GM21723 (cell line): ENCODE measurements at regions not wholly inside any gene's neighbourhood (a gene's known extent, or its start where the extent isn't known, plus 50 kb on each side); places are given as distances from the start of the nearest gene placed in this dataset.

ENCODE experiments used
- ATAC-seq: cut with Tn5 transposase; IDR thresholded peaks from one replicate; pipeline ENCODE4 v1.9.1; 2021; ENCODE audit warnings: mild to moderate bottlenecking, moderate library complexity; ENCODE audit not compliant: unreplicated experiment

DNA sequence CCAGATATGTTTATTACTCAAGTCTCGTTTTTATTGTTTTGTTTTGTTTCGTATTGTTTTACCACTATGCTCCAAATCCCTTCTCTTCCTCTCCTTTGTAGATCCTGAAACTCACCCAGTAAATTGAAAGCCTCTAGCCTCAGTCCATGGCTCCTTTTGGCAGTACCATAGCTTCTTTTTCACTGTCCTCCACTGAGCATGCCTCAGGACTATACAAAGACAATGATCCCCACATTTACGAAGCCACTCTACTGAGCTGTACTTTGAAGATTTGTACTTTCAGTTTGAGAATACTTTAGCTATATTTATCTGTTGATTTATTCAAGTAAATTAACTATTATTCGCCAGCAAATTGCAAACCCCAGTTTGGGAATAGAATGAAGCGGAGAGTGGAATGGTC is 159.1 kb upstream of the SLITRK3 start:
- no peak for ATAC-seq

DNA sequence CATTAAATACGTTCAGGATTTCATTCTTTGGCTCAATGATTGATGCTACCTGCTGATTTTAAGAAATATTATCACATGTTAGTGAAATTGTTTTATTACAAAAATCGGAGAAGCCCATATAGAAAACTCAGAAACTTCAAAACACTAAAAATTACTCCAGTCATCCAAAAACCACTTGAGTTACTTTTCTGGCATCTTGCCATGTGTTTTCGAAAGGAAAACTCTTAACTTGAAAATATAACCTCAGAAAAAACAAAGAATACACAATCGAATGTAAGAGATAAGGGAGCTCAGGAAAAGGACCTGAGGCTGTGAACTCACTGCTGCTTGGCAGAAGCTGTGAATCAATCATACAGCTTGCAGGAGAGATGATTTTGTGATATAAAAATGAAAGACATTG is 151.3 kb upstream of the SLITRK3 start:
- ATAC-seq: no peak

DNA sequence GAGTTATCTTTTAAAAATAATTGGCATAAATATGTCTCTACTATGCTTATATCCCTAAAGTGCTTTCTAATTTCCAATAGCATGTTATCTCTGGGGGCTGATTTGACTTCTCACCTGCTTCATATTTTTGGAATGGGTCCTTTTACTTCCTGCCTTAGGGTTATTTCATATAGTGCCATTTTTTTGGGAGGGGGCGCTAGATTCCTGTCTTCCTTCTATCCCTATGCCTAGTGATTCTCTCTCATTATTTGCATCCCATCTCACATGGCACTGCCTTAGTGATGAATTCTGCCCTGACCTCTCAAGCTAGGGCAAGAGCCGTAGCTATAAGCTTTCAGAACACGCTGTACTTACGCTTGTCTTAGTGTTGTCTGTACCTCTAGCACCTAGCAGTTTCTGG is 150.3 kb upstream of the SLITRK3 start:
- ATAC-seq: no peak

DNA sequence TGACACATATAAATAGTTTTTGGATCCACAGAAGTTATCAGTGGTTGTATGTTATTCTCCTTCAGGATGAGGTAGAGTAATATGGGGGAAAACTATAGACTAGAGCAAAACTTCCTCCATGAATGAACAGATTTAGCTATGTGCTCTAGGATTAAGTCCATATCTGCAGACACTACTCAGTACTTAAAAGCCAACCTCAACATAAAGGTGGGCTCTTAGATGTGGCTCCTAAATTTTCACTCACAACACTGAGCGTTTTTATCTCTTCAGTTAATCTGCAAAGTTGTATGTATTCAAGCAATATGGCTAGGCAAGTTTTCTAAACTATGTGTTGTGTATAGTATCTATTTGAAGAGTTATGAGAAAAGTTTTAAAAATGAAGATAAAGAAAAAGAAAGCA is 147.0 kb upstream of the SLITRK3 start:
- no peak for ATAC-seq

DNA sequence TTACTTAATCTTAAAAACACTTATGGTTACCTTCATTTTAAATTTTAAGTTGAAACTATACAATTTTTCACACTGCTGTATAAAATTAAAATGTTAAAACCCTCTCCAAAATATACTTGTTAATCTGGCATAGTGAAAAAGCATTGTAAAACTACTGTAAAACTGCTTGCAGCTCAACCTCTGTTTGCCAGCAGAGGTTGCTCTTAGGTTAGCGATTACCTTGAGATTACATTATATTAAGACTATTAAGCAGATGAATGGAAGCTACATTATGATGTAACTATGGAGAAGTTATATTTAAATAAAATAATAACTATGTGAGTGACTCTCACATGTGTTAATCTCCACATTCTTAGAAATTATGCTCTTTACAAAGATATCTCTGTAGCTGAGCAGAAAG is 143.6 kb upstream of the SLITRK3 start:
- no peak for ATAC-seq

DNA sequence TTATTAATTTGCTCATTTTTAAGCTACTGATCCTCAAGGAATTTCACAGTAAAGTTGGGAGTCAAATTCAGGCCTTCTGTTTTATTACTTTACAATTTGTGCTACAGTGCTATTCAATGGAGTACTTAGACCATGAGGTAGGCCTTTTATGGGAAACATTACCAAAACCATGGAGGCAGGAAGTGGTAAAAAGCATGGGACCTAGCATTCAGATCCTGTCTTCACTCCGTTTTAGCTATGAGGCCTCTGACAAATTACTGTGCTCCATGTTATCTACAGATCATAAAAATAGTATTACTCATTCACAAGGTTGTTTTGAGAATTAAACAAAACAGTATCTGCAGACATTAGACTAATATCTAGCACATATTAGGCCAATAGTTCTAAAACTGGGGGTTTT is 140.6 kb upstream of the SLITRK3 start:
- ATAC-seq: no peak
